GM19351 (cell line): ENCODE measurements at regions not wholly inside any gene's neighbourhood (a gene's known extent, or its start where the extent isn't known, plus 50 kb on each side); places are given as distances from the start of the nearest gene placed in this dataset.
"Not testable (repeated sequence)": the region's sequence is repeated elsewhere in the genome, so short reads cannot be mapped to it uniquely, and the experiment has no call there.

Source experiments
- ATAC-seq: cut with Tn5 transposase; IDR thresholded peaks from one replicate; pipeline ENCODE4 v1.9.1; 2021; ENCODE audit warnings: mild to moderate bottlenecking, moderate library complexity; ENCODE audit not compliant: unreplicated experiment

- no peak for ATAC-seq
Measured at GRCh38 chr16:66176731-66177130, 189.8 kb upstream of the CDH5 start.

- no peak for ATAC-seq
Measured at GRCh38 chr16:66176111-66176510, 190.4 kb upstream of the CDH5 start.

GRCh38 chr16:66175636-66176035, 190.9 kb upstream of the CDH5 start:
- no peak for ATAC-seq

- no peak for ATAC-seq
Measured at GRCh38 chr16:66175058-66175457, 191.4 kb upstream of the CDH5 start.

- ATAC-seq = not testable (repeated sequence)
Measured at GRCh38 chr16:66173796-66174195, 192.7 kb upstream of the CDH5 start.

GRCh38 chr16:66173181-66173580, 193.3 kb upstream of the CDH5 start:
- not testable (repeated sequence) for ATAC-seq

- ATAC-seq = no peak
Measured at GRCh38 chr16:66172463-66172862, 194.0 kb upstream of the CDH5 start.

- no peak for ATAC-seq
Measured at GRCh38 chr16:66171578-66171977, 194.9 kb upstream of the CDH5 start.

GRCh38 chr16:66170989-66171388, 195.5 kb upstream of the CDH5 start:
- no peak for ATAC-seq

- ATAC-seq = no peak
Measured at GRCh38 chr16:66169817-66170216, 196.7 kb upstream of the CDH5 start.

GRCh38 chr16:66168777-66169176, 197.7 kb upstream of the CDH5 start:
- no peak for ATAC-seq

GRCh38 chr16:66167564-66168291, 198.8 kb upstream of the CDH5 start:
- ATAC-seq = no peak

- ATAC-seq = no peak
Measured at GRCh38 chr16:66166490-66166889, 200.0 kb upstream of the CDH5 start.

GRCh38 chr16:66165879-66166278, 200.6 kb upstream of the CDH5 start:
- ATAC-seq = no peak

GRCh38 chr16:66164581-66165247, 201.8 kb upstream of the CDH5 start:
- no peak for ATAC-seq

- ATAC-seq = no peak
Measured at GRCh38 chr16:66162821-66163220, 203.7 kb upstream of the CDH5 start.

GRCh38 chr16:66161942-66162341, 204.5 kb upstream of the CDH5 start:
- no peak for ATAC-seq

- ATAC-seq = no peak
Measured at GRCh38 chr16:66161269-66161668, 205.2 kb upstream of the CDH5 start.

GRCh38 chr16:66159987-66160386, 206.5 kb upstream of the CDH5 start:
- no peak for ATAC-seq

- no peak for ATAC-seq
Measured at GRCh38 chr16:66156538-66156937, 210.0 kb upstream of the CDH5 start.

- ATAC-seq = peak; percentile 53
Measured at GRCh38 chr16:66155933-66156332, 210.6 kb upstream of the CDH5 start.

GRCh38 chr16:66154801-66155200, 211.7 kb upstream of the CDH5 start:
- no peak for ATAC-seq
